Mammary epithelial cell (primary cell): ENCODE measurements at regions not wholly inside any gene's neighbourhood (a gene's known extent, or its start where the extent isn't known, plus 50 kb on each side); places are given as distances from the start of the nearest gene placed in this dataset.

Source experiments
- CTCF ChIP-seq, 2 donors: IDR thresholded peaks in 1 of 2; conservative IDR thresholded peaks in 1 of 2; 2 replicates each; pipeline ENCODE4 v1.5.1; 2011 to 2012; ENCODE audit warnings: inconsistent platforms in 2 of 2, low read length in 2 of 2, mild to moderate bottlenecking in 2 of 2, control low read depth in 1 of 2, low read depth in 1 of 2; ENCODE audit not compliant: insufficient read depth in 1 of 2; ENCODE audit errors: extremely low read depth in 1 of 2
- EZH2 ChIP-seq: IDR thresholded peaks from 2 replicates; pipeline ENCODE4 v1.6.1; 2012; ENCODE audit warnings: low read length, inconsistent platforms, borderline replicate concordance

GRCh38 chr5:86833868-86834267 lies 216.1 kb downstream of the COX7C start:
- TF ChIP-seq CTCF (conservative IDR thresholded peaks at IDR 0.05 in 1 of 2, IDR thresholded peaks at IDR 0.05 in 1 of 2; ENCODE audit: extremely low read depth in 1 of 2, insufficient read depth in 1 of 2, low read depth in 1 of 2, low read length in 2 of 2), result no peak
- TF ChIP-seq EZH2, result no peak
